NOMO-1 (cell line): ENCODE measurements at regions not wholly inside any gene's neighbourhood (a gene's known extent, or its start where the extent isn't known, plus 50 kb on each side); places are given as distances from the start of the nearest gene placed in this dataset.
A peak's percentile ranks its signal among the peaks of the same experiment; 100 is the strongest.
"Not testable (repeated sequence)": the region's sequence is repeated elsewhere in the genome, so short reads cannot be mapped to it uniquely, and the experiment has no call there.

Experiments used
- DNase-seq, 2 experiments: peaks; one replicate each; lab custom pipeline; 2025; ENCODE audit not compliant: unreplicated experiment in 2 of 2; lab: John Stamatoyannopoulos, UW

DNA sequence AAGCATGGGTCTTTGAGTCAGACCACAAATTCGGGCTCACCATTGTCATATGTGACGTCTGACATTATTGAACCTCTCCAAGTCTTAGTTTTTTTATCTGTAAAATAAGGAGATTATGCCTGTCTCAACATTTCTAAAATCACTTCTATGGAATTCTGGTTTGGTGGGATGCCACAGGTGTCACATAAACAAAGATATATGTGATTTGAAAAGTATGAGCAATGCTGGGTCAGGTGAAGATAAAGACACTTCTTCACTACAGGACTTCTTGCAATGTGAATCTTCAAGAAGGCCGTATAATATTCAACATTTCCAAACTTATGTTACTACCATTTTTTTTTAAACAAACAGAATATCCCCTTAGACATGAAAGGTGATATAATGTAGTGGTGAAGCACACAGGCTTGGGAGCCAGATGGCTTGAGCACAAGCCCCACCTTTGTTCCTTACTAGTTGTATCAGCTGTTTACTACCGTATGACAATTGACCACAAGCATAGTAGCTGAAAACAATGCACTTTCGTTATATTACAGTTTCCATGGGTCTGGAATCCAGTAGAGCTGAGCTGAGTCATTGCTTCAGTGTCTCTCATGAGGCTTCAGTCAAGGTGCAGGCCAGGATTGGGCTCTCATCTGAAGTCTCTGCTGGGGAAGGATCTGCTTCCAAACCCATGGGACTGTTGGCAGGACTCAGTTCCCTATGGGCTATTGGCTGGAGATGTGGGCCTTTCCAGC is 87.7 kb downstream of the UTP18 start:
- DNase-seq = no peak

DNA sequence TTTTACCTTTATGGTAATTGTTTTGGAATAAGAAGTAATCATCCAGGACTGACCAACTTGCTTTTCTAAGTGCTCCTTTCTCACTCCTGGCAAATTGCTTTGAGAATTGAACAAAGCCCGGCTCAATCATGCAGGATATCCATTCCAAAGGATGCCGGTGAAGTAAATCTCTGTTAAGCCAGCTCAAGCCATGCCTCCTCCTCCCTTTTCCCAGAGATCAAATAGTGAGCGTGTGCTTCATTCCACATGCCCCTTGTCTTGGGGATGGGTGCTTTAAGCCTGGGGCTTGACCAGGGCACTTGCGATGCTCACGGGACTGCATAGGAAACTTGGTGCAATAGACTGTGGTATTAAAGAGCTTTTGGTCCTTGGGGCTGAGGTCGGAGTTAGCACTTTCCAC is 90.7 kb downstream of the UTP18 start:
- no peak for DNase-seq

DNA sequence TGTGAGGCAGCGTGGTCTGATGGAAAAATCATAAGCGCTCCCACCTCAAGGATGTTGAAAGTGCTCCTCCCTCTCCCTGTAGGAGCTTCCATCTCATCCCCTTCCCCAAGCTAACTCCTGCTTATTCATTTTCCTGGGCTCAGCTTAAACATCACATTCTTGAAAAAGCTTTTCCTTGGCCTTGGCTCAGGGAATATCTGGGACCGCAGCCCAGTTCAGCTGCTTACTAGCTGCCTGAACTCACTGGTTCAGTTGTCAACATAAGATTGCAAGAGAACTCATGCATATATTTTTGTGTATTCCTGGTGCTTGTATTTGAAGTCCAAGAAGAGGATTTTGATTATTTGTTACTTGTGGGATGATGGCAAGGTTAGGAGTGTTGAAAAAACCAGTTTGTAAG is 91.5 kb downstream of the UTP18 start:
- no peak for DNase-seq

DNA sequence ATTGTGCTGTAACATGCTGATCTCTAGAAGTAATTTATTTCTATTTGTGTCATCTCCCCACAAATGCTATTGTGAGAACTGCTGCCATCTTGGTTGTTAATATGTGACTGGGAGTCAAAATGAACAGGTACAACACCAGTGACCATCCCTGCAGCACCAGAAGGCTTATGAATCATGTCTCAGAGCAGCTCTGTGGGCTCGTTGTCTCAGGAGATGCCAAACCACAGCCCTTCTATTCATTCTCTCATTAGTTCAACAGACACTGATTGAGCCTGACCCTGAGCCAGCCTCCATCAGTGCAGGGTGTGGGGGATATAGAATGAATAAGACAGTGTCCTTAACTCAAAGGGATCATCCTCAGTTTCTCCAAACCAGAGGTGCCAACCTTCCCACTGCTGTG is 92.5 kb downstream of the UTP18 start:
- DNase-seq = no peak

GRCh38 chr17:51353296-51353695 is 93.0 kb downstream of the UTP18 start:
- no peak for DNase-seq

- DNase-seq = no peak
Measured at GRCh38 chr17:51354936-51355335, 94.6 kb downstream of the UTP18 start.

DNA sequence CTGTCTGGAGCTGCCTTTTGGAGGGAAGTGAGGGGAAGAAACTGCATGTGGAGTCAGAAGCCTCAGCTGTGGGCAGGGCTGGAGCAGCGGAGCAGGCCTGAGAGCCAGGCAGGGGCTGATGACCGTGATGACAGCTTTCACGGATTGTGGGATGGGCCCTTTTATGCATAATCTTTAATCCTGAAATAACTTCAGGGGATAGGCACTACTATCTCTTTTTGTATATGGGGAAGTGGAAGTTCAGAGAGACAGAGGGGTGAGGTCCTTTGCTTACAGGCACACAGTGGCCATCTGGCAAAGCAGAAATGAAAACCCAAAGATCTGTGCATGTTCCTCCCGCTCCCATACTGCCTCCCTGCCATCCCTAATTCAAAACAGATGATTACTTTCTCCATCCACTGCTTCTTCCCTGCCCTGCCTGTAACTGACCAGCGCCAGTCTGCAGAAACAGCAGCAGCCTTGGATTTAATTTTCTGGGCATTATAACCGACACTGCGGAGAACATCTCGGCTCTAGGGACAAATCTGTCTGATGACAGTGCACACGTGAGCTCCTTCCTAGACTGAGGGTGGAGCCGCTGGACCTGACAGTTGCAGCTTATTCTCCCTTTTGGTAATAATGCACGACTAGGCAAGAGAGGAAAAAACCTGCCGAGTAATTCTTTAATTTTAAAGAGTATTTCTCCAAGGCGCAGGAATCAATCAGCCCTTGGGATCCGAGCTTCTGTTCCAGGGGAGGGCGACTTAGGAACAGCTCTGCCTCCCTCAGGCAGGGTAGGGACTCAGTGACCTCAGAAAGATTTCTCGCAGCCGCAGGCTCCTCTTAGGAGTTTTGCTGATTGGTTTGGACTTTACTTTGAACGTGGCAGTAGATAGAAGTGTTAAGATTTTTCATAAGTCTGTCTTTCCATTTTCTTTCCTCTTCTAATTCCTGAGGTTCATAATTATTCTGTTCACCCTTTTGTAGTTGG is 95.4 kb downstream of the UTP18 start:
- peak in 1 of 2 experiments; percentile 19 for DNase-seq

DNA sequence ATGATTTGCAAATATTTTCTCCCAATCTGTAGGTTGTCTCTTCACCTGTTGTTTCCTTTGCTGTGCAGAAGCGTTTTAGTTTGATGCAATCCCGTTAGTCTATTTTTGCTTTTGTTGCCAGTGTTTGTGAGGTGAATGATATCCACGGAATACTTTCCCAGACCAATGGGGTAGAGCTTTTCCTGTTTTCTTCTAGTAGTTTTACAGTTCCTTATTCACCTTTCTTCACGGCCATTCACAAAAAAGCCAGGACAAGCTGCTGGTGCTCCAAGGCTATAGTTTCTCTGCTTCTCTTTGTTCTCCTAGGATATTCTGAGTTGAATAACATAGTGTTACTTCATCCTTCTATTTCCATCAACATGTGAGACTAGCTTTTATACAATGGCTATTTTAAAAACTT is 98.7 kb downstream of the UTP18 start:
- DNase-seq = no peak

DNA sequence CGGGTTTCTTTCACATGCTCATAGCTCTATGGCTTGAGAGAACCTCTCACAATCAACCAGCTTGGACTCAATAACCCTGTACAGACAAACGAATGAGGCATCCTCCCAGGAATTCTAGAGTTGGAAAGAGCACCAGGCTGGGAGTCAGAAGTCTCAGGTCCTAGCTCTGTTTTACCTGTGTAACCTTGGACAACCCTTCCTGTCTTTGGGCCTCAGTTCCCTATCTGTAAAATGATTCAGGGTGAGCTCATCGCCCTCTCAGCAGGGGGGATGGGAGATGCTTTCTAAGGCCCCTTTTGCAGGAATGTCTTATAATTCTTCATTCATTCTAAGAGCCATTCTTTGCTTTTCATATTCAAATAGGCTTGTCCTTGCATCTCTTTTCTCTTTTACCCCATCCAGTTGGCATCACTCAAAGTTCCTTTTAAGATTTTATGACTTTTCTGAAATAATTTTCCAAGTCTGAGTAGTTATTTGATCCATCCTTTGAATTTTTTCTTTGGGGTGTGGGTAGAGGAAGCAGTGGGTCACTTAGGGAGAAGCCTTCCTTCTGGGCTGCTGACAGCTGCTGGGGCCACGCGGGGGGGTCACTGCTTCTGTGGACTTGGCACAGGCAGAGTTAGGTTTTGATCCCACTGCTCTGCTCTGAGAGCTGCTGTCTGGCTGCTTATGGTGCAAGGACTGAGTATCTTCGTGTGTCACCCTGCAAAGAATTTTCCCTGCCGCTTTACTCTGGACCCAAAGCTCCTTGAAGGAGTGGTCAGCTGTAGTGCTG is 102.7 kb downstream of the UTP18 start:
- no peak for DNase-seq

DNA sequence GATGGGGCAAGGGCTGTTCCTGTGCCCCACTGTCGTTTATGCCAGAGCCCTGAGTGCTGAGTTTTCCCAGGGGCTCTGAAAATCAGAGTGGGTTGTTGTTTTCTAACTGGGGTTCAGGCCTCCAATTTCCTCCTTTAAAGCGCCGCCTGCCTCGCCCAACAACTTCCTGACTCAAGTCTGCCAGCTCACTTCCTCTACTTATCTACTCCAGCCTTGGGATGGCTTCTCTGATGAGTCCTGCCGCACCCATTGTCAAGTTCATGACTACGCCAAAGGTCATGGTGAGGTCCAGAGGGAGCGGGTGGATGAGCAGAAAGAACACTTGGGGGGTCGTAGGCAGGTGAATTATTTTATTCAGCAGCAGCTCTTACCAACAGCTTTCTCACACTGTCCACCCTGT is 104.7 kb downstream of the UTP18 start:
- DNase-seq = no peak

DNA sequence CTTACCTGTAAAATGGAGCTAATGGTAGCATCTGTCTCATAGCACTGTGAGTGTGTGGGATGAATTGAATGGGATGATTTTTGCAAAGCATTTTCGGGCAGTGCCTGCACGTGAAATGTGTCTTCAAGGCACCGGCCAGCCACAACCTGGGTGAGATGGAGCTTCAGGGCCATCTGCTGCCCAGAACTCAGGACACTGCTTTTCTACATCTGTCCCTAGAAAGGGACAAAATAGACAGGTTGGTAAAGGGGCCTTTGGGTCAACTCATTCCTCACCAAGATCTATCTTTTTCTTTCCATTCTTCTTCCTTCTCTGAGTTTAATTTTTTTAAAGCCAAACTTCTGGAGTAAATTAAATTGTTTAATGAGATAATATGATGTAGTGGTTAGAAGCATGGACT is 106.5 kb downstream of the UTP18 start:
- DNase-seq = no peak

GRCh38 chr17:51367836-51368235 is 107.5 kb downstream of the UTP18 start:
- DNase-seq = not testable (repeated sequence)

DNA sequence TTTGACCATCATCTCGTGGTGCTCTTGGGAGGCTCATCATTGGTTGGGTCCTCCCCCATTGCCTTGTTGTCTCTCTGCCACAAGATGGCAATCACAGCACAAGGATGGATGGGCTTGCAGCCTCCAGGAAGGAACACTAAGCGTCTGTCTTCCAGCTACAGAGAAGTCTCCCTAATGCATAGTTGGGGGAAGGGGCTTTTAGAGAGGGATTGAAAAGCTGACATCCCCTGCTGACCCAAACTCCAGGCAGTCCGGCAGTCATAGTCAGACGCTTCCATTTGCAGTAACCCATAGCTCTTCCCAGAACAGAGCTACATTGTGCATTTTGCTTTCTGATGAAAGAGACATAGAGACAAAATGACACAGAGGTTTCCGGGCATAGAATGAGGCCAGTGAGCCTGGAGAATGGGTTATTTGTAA is 111.4 kb downstream of the UTP18 start:
- no peak for DNase-seq

DNA sequence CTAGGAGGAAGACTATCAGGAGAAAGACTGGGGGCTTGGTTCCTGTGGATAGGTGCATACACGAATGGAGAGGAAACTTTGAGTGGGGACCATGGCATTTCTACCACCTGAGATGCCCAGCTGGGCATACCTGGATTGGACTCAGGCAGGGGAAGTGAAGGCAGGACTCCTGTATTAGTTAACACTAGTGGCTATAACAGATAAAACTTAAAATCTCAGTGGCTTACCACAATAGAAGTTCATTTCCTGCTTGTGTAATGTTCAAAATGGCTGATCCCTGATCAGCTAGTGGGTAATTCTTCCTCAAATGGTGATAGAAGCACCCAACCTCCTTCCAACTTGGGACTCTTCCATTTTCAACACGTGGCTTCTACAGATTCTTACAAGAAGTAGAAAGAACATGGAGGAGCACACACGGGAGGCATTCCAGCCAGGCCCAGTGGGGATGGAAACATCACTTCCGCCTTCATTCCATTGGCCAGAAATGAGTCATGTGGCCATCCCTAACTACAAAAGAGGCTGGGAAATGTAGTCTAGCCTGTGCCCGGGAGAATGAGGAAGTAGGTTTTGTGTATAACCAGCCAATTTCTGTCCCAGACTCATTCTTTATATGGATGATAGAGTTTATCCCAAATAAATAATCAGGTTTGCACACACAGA is 112.1 kb downstream of the UTP18 start:
- peak; percentile 67 to 81 for DNase-seq

GRCh38 chr17:51373489-51374152 is 113.3 kb downstream of the UTP18 start:
- DNase-seq = no peak

- no peak for DNase-seq
Measured at GRCh38 chr17:51374209-51374608, 113.9 kb downstream of the UTP18 start.

- no peak for DNase-seq
Measured at GRCh38 chr17:51375771-51376170, 115.4 kb downstream of the UTP18 start.

DNA sequence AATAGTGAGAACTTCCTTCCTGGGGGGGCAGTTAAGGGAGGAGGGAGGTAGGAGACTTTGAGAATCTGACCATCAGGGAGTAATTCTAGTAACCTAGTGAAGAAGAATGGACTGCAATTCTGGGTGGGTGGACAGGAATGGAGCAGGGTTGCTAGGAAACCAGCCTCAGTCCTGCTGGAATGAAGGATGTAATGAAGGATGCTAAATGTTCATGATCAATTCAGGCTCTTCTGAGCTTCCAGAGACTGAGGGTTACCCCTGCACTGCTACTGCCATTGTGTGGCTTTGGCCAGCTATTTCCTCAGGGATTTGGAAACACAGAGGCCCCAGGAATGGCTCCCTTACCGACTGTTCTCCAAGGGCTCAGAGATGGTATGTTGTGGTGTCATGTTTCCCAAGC is 116.4 kb downstream of the UTP18 start:
- no peak for DNase-seq

GRCh38 chr17:51381262-51381661 is 120.9 kb downstream of the UTP18 start:
- DNase-seq = no peak

GRCh38 chr17:51385208-51385607 is 124.9 kb downstream of the UTP18 start:
- DNase-seq = no peak
